ENCODE measurements at regions not wholly inside any gene's neighbourhood (a gene's known extent, or its start where the extent isn't known, plus 50 kb on each side); places are given as distances from the start of the nearest gene placed in this dataset.

DNA sequence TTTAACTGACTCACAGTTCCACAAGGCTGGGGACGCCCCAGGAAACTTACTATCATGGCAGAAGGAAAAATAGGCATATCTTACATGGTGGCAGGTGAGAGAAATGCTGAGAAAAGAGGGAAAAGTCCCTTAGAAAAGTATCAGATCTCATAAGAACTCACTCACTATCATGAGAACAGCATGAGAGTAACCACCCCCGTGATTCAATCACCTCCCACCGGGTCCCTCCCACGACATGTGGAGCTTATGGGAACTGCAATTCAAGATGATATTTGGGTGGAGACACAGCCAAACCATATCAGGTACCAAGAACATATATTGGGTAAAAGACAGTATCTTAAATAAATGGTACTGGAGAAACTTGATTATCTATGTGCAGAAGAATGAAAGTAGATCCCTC, 100.3 kb upstream of the FAR2 start:
- Mint-ChIP-seq H3K4me3 (no peak overlapping the region), H3K36me3 (no peaks in the 10 kb centered on the region), H3K27ac (no peak overlapping the region), H3K4me1 (peaks cover 0 to 1% (median 0%) of the 10 kb centered on the region in 7 donors), H3K9me3 (peaks cover 0 to 2% (median 0%) of the 10 kb centered on the region in 11 donors), H3K27me3 (peaks cover 1 to 23% (median 11%) of the 10 kb centered on the region in 5 donors)
- no peak for ATAC-seq
- ChIA-PET POLR2A (no interaction called here), CTCF (interaction anchor here (0.7 kb wide), 1 partner anchor 25 kb away, joined by 4 read pairs; no protein-coding TSS in a partner anchor)
- no peak overlapping the region for H3K27ac ChIP-seq (ENCODE audit: low read depth, low read length)
- H3K4me1 ChIP-seq (ENCODE audit: control insufficient read depth in 2 of 2, insufficient read depth in 2 of 2, low read length in 2 of 2) = no peaks in the 10 kb centered on the region
- H3K27me3 ChIP-seq (ENCODE audit: control insufficient read depth in 2 of 2, insufficient read depth in 2 of 2, low read length in 2 of 2) = no peaks in the 10 kb centered on the region
- no peak for DNase-seq
- no peaks in the 10 kb centered on the region for H3K9me3 ChIP-seq (ENCODE audit: control insufficient read depth in 2 of 3, low read length in 3 of 3)
- no peak overlapping the region for H3K4me3 ChIP-seq (ENCODE audit: low read length)
- no peaks in the 10 kb centered on the region for H3K36me3 ChIP-seq (ENCODE audit: control insufficient read depth in 2 of 3, insufficient read depth in 3 of 3, low read length in 3 of 3)
- intact Hi-C loops (cut with micrococcal nuclease) = no loop called here

DNA sequence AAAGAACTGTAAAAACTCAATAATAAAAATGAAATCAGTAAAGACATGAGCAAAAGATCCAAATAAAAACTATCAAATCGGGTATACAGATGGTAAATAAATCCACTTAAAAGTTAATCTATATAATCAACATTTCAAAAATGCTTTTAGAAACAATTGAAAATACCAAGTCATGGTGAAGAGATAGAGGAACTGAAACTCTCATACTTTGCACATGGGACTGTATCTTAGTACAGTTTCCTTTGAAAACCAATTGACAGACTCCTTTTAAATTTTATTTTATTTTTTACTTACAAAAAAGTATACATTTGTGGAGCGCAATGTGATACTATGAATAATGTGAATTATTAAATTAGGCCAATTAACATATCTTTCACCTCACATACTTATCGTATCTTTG, 98.6 kb upstream of the FAR2 start:
- H3K4me1 Mint-ChIP-seq = peaks cover 0 to 1% (median 0%) of the 10 kb centered on the region in 7 donors

DNA sequence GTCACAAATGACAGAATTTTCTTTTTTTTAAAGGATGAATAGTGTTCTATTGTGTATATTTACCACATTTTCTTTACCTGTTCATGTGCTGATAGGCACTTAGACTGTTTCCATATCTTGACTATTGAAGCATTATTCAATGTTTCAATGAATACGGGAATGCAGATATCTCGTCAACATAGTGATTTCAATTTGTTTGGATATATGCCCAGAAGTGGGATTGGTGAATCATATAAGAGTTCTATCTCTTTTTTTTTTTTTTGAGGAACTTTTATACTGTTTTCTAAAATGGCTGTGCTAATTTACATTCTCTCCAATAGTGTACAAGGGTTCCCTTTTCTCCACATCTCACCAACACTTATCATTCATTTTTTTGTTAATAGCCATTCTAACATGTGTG, 97.9 kb upstream of the FAR2 start:
- Histone ChIP-seq H3K36me3 (ENCODE audit: control insufficient read depth in 2 of 3, insufficient read depth in 3 of 3, low read length in 3 of 3) (no peaks in the 10 kb centered on the region), H3K27me3 (ENCODE audit: control insufficient read depth in 2 of 2, insufficient read depth in 2 of 2, low read length in 2 of 2) (no peaks in the 10 kb centered on the region), H3K27ac (ENCODE audit: low read depth, low read length) (no peak overlapping the region), H3K4me3 (ENCODE audit: low read length) (no peak overlapping the region), H3K4me1 (ENCODE audit: control insufficient read depth in 2 of 2, insufficient read depth in 2 of 2, low read length in 2 of 2) (no peaks in the 10 kb centered on the region), H3K9me3 (ENCODE audit: control insufficient read depth in 2 of 3, low read length in 3 of 3) (no peaks in the 10 kb centered on the region)
- Mint-ChIP-seq H3K9me3 (peaks cover 0 to 2% (median 0%) of the 10 kb centered on the region in 11 donors), H3K27ac (no peak overlapping the region), H3K4me3 (no peak overlapping the region), H3K36me3 (no peaks in the 10 kb centered on the region), H3K4me1 (peaks cover 0 to 1% (median 0%) of the 10 kb centered on the region in 7 donors), H3K27me3 (peaks cover 0 to 18% (median 5%) of the 10 kb centered on the region in 5 donors)
- POLR2A ChIA-PET = no interaction called here
- no peak for ATAC-seq
- DNase-seq = no peak
- CTCF ChIA-PET = no interaction called here
- intact Hi-C loops (cut with micrococcal nuclease) = no loop called here

More for the DNA sequence above, 98.6 kb upstream of the FAR2 start:
- no peak overlapping the region for H3K27ac Mint-ChIP-seq
- no peaks in the 10 kb centered on the region for H3K27me3 ChIP-seq (ENCODE audit: control insufficient read depth in 2 of 2, insufficient read depth in 2 of 2, low read length in 2 of 2)
- H3K27me3 Mint-ChIP-seq = peaks cover 0 to 21% (median 9%) of the 10 kb centered on the region in 5 donors
- H3K4me3 Mint-ChIP-seq = no peak overlapping the region
- no peak overlapping the region for H3K27ac ChIP-seq (ENCODE audit: low read depth, low read length)
- H3K36me3 ChIP-seq (ENCODE audit: control insufficient read depth in 2 of 3, insufficient read depth in 3 of 3, low read length in 3 of 3) = no peaks in the 10 kb centered on the region
- H3K4me3 ChIP-seq (ENCODE audit: low read length) = no peak overlapping the region
- no peaks in the 10 kb centered on the region for H3K9me3 ChIP-seq (ENCODE audit: control insufficient read depth in 2 of 3, low read length in 3 of 3)
- H3K4me1 ChIP-seq (ENCODE audit: control insufficient read depth in 2 of 2, insufficient read depth in 2 of 2, low read length in 2 of 2) = no peaks in the 10 kb centered on the region
- H3K9me3 Mint-ChIP-seq = peaks cover 0 to 2% (median 0%) of the 10 kb centered on the region in 11 donors
- ChIA-PET POLR2A (no interaction called here), CTCF (no interaction called here)
- no peaks in the 10 kb centered on the region for H3K36me3 Mint-ChIP-seq
- DNase-seq = no peak
- intact Hi-C loops (cut with micrococcal nuclease) = no loop called here
- no peak for ATAC-seq

DNA sequence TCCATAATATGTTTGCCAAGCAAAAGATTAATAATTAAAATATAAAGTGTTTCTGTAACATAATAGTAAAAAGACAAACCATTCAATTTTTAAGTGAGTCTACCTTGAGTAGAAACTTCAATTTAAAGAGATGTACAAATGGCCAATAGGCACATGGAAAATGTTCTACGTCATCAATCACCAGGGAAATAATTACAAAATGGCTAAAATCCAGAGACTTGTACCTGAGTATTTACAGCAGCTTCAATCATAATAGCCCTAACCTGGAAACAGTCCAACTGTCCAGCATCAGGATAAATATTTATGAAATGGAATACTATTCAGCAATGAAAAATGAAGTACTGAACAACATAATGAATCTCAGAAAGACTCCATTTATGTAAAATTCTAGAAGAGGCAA, 95.5 kb upstream of the FAR2 start:
- Histone ChIP-seq H3K4me3 (ENCODE audit: low read length) (no peak overlapping the region), H3K36me3 (ENCODE audit: control insufficient read depth in 2 of 3, insufficient read depth in 3 of 3, low read length in 3 of 3) (no peaks in the 10 kb centered on the region), H3K27ac (ENCODE audit: low read depth, low read length) (no peak overlapping the region), H3K9me3 (ENCODE audit: control insufficient read depth in 2 of 3, low read length in 3 of 3) (no peaks in the 10 kb centered on the region), H3K4me1 (ENCODE audit: control insufficient read depth in 2 of 2, insufficient read depth in 2 of 2, low read length in 2 of 2) (no peaks in the 10 kb centered on the region), H3K27me3 (ENCODE audit: control insufficient read depth in 2 of 2, insufficient read depth in 2 of 2, low read length in 2 of 2) (no peaks in the 10 kb centered on the region)
- Mint-ChIP-seq H3K27me3 (peaks cover 0 to 18% (median 5%) of the 10 kb centered on the region in 5 donors), H3K27ac (no peak overlapping the region), H3K4me1 (peaks cover 0 to 1% (median 0%) of the 10 kb centered on the region in 7 donors), H3K4me3 (no peak overlapping the region), H3K36me3 (no peaks in the 10 kb centered on the region), H3K9me3 (peaks cover 0 to 2% (median 0%) of the 10 kb centered on the region in 11 donors)
- ChIA-PET CTCF (interaction anchor here (0.7 kb wide), 1 partner anchor 13 kb away, joined by 3 read pairs; no protein-coding TSS in a partner anchor), POLR2A (no interaction called here)
- no peak for DNase-seq
- no peak for ATAC-seq
- intact Hi-C loops (cut with micrococcal nuclease) = no loop called here

DNA sequence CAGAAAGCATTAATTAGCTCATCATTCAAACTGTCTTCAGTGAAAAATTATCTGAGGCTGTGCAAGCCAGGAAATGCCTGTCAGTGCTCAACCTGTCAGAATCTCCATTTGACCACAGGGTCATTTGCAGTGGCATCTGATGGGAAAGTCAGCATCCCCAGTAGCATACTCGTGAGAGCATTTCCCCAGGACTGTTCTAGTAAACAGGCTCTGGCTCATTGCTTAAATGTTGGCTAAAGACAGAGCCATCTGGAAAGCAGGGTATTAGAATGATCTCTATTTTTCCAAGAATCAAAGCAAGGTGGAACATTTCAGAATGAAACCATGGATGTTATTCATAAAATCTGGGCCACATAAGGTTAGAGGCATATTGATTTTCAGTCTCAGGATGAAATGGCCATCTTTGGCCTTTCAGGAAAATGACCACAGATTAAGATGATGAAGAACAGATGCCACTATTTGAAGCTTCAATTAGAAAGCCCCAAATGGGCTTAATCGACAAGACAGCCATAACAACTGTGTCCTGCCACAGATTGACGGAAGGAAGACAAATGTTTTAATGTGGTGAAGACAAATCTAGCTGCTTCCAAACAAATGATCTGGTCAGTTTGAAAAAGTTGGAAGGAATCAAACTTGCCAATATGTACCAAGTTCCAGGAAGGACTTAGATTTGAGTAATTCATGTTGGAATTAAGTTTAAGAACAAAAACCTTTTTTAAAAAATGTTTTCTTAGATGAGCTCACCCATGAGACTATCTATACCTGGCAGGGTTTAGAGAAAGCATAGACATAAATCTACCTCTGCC, 94.0 kb upstream of the FAR2 start:
- H3K27me3 ChIP-seq (ENCODE audit: control insufficient read depth in 2 of 2, insufficient read depth in 2 of 2, low read length in 2 of 2) = no peaks in the 10 kb centered on the region
- H3K36me3 ChIP-seq (ENCODE audit: control insufficient read depth in 2 of 3, insufficient read depth in 3 of 3, low read length in 3 of 3) = no peaks in the 10 kb centered on the region
- Mint-ChIP-seq H3K9me3 (peaks cover 0 to 2% (median 0%) of the 10 kb centered on the region in 11 donors), H3K4me1 (peaks cover 0 to 1% (median 0%) of the 10 kb centered on the region in 7 donors), H3K36me3 (no peaks in the 10 kb centered on the region), H3K27me3 (peaks cover 1 to 25% (median 7%) of the 10 kb centered on the region in 5 donors), H3K27ac (no peak overlapping the region), H3K4me3 (no peak overlapping the region)
- DNase-seq (no peak), ATAC-seq (no peak)
- H3K4me3 ChIP-seq (ENCODE audit: low read length) = no peak overlapping the region
- ChIA-PET POLR2A (interaction anchor here (0.7 kb wide), 1 partner anchor 1532 kb away, joined by 3 read pairs; no protein-coding TSS in a partner anchor), CTCF (no interaction called here)
- no peaks in the 10 kb centered on the region for H3K9me3 ChIP-seq (ENCODE audit: control insufficient read depth in 2 of 3, low read length in 3 of 3)
- intact Hi-C loops (cut with micrococcal nuclease) = no loop called here
- no peaks in the 10 kb centered on the region for H3K4me1 ChIP-seq (ENCODE audit: control insufficient read depth in 2 of 2, insufficient read depth in 2 of 2, low read length in 2 of 2)
- no peak overlapping the region for H3K27ac ChIP-seq (ENCODE audit: low read depth, low read length)

DNA sequence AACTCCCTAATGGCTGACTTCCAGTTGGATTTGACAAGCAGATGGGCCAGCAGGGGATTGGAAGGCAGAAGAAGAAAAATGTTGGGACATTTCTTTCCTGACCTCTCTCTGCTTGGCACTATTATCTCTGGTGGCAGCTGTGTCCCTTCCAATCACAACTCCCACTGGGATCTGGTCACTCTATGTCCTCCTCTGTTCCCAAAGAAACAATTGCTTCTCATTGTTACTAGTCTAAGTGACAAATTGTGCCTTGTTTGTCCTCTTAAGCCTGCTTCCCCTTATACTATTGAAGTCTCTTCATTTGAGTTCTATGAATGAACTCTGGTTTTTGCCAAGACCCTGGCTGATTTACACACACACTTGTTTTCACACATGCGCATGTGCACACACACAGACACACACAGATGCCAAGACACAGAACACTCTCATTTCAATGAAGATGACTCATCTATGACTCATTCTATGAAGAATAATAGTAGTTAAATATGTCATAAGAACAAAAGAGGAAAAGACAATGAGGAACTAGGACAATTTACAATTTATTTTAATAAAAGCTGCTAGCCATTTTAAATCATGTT, 83.0 kb upstream of the FAR2 start:
- Mint-ChIP-seq H3K9me3 (peaks cover 0 to 5% (median 0%) of the 10 kb centered on the region in 11 donors), H3K27ac (no peak overlapping the region), H3K4me3 (no peak overlapping the region), H3K4me1 (peaks cover 0 to 3% (median 0%) of the 10 kb centered on the region in 7 donors), H3K27me3 (peaks cover 8 to 45% (median 31%) of the 10 kb centered on the region in 5 donors), H3K36me3 (no peaks in the 10 kb centered on the region)
- no peak for DNase-seq
- H3K36me3 ChIP-seq (ENCODE audit: control insufficient read depth in 2 of 3, insufficient read depth in 3 of 3, low read length in 3 of 3) = no peaks in the 10 kb centered on the region
- intact Hi-C loops (cut with micrococcal nuclease) = no loop called here
- CTCF ChIA-PET = interaction anchor here (0.6 kb wide), 1 partner anchor 13 kb away, joined by 3 read pairs; no protein-coding TSS in a partner anchor
- POLR2A ChIA-PET = no interaction called here
- no peak overlapping the region for H3K4me3 ChIP-seq (ENCODE audit: low read length)
- no peaks in the 10 kb centered on the region for H3K4me1 ChIP-seq (ENCODE audit: control insufficient read depth in 2 of 2, insufficient read depth in 2 of 2, low read length in 2 of 2)
- H3K9me3 ChIP-seq (ENCODE audit: control insufficient read depth in 2 of 3, low read length in 3 of 3) = no peaks in the 10 kb centered on the region
- peak; percentile 63 for ATAC-seq
- no peak overlapping the region for H3K27ac ChIP-seq (ENCODE audit: low read depth, low read length)
- no peaks in the 10 kb centered on the region for H3K27me3 ChIP-seq (ENCODE audit: control insufficient read depth in 2 of 2, insufficient read depth in 2 of 2, low read length in 2 of 2)

All from naive thymus-derived CD4-positive, alpha-beta T cell (primary cell).